Liver (tissue), 8 donors: ENCODE measurements at regions not wholly inside any gene's neighbourhood (a gene's known extent, or its start where the extent isn't known, plus 50 kb on each side); places are given as distances from the start of the nearest gene placed in this dataset.

Source experiments
- DNase-seq: peaks from one replicate; pipeline ENCODE4 v3.0.0-alpha.2; 2017; ENCODE audit warnings: low spot score
- H3K27ac ChIP-seq, 2 donors: one replicate each; pipeline ENCODE4 v1.7.0; 2013; ENCODE audit warnings: inconsistent platforms in 2 of 2, low read length in 2 of 2, control low read depth in 1 of 2, low read depth in 1 of 2, mild to moderate bottlenecking in 1 of 2
- H3K27me3 ChIP-seq, 4 donors: one replicate each; pipeline versions ENCODE4 v1.6.1 to v1.7.0; 2013; ENCODE audit warnings: low read length in 3 of 4, inconsistent platforms in 1 of 4, mild to moderate bottlenecking in 1 of 4, moderate library complexity in 1 of 4; ENCODE audit not compliant: control insufficient read depth in 4 of 4, insufficient read depth in 4 of 4
- H3K36me3 ChIP-seq, 4 donors: one replicate each; pipeline versions ENCODE4 v1.6.1 to v1.7.0; 2013; ENCODE audit warnings: low read length in 3 of 4, mild to moderate bottlenecking in 3 of 4, low read depth in 1 of 4, moderate library complexity in 1 of 4; ENCODE audit not compliant: control insufficient read depth in 4 of 4, insufficient read depth in 3 of 4
- H3K4me1 ChIP-seq, 4 donors: one replicate each; pipeline versions ENCODE4 v1.6.1 to v1.7.0; 2013; ENCODE audit warnings: low read length in 3 of 4, mild to moderate bottlenecking in 3 of 4, moderate library complexity in 1 of 4; ENCODE audit not compliant: control insufficient read depth in 4 of 4, insufficient read depth in 4 of 4
- H3K4me3 ChIP-seq, 3 donors: one replicate each; pipeline versions ENCODE4 v1.6.1 to v1.7.0; 2013; ENCODE audit warnings: low read length in 3 of 3, control low read depth in 1 of 3, low read depth in 1 of 3, mild to moderate bottlenecking in 1 of 3
- H3K9ac ChIP-seq, 2 donors: one replicate each; pipeline ENCODE4 v1.7.0; 2013; ENCODE audit warnings: low read length in 2 of 2, mild to moderate bottlenecking in 2 of 2, moderate library complexity in 2 of 2, control low read depth in 1 of 2, low read depth in 1 of 2
- H3K9me3 ChIP-seq, 4 donors: one replicate each; pipeline versions ENCODE4 v1.6.1 to v1.7.0; 2013; ENCODE audit warnings: low read length in 3 of 4; ENCODE audit not compliant: control insufficient read depth in 4 of 4
- ATF3 ChIP-seq: IDR thresholded peaks from 2 replicates; pipeline ENCODE4 v1.6.1; 2016; ENCODE audit warnings: antibody characterized with exemption
- CTCF ChIP-seq: fragments of 150-350 bp; IDR thresholded peaks from 2 replicates; pipeline ENCODE4 v1.5.1; 2017; ENCODE audit warnings: improper control_type of control experiment, low read depth, low read length; ENCODE audit not compliant: missing input control
- EGR1 ChIP-seq, 2 donors: IDR thresholded peaks; 2 replicates each; pipeline ENCODE4 v1.6.1; 2016 to 2018; ENCODE audit warnings: antibody characterized with exemption in 2 of 2, low read depth in 2 of 2
- FOXA1 ChIP-seq: IDR thresholded peaks from 2 replicates; pipeline ENCODE4 v1.6.1; 2016; ENCODE audit warnings: antibody characterized with exemption
- FOXA2 ChIP-seq: IDR thresholded peaks from 2 replicates; pipeline ENCODE4 v1.6.1; 2016; ENCODE audit warnings: antibody characterized with exemption
- GABPA ChIP-seq, 2 donors: IDR thresholded peaks in 1 of 2; conservative IDR thresholded peaks in 1 of 2; 2 replicates each; pipeline ENCODE4 v1.6.1; 2016; ENCODE audit warnings: antibody characterized with exemption in 2 of 2, mild to moderate bottlenecking in 1 of 2, moderate library complexity in 1 of 2
- HNF4A ChIP-seq, 2 donors: conservative IDR thresholded peaks; 2 replicates each; pipeline ENCODE4 v1.6.1; 2016; ENCODE audit warnings: antibody characterized with exemption in 2 of 2, mild to moderate bottlenecking in 2 of 2
- HNF4G ChIP-seq: IDR thresholded peaks from 2 replicates; pipeline ENCODE4 v1.6.1; 2016; ENCODE audit warnings: antibody characterized with exemption
- JUND ChIP-seq, 2 donors: IDR thresholded peaks; 2 replicates each; pipeline ENCODE4 v1.6.1; 2016; ENCODE audit warnings: antibody characterized with exemption in 2 of 2
- MAX ChIP-seq: IDR thresholded peaks from 2 replicates; pipeline ENCODE4 v1.6.1; 2016; ENCODE audit warnings: antibody characterized with exemption
- NR2F2 ChIP-seq: IDR thresholded peaks from 2 replicates; pipeline ENCODE4 v1.6.1; 2016; ENCODE audit warnings: antibody characterized with exemption
- RAD21 ChIP-seq, 2 donors: IDR thresholded peaks; 2 replicates each; pipeline ENCODE4 v1.6.1; 2016; ENCODE audit warnings: antibody characterized with exemption in 2 of 2, mild to moderate bottlenecking in 2 of 2
- RXRA ChIP-seq, 2 donors: IDR thresholded peaks; 2 replicates each; pipeline ENCODE4 v1.6.1; 2017 to 2018; ENCODE audit warnings: antibody characterized with exemption in 2 of 2, mild to moderate bottlenecking in 1 of 2
- SP1 ChIP-seq: IDR thresholded peaks from 2 replicates; pipeline ENCODE4 v1.6.1; 2018; ENCODE audit warnings: antibody characterized with exemption, mild to moderate bottlenecking
- TAF1 ChIP-seq: conservative IDR thresholded peaks from 2 replicates; pipeline ENCODE4 v1.6.1; 2016; ENCODE audit warnings: antibody characterized with exemption, mild to moderate bottlenecking
- YY1 ChIP-seq: IDR thresholded peaks from 2 replicates; pipeline ENCODE4 v1.6.1; 2016; ENCODE audit warnings: antibody characterized with exemption, mild to moderate bottlenecking
- WGBS: extraction: QIAGEN DNeasy Blood & Tissue Kit; methylation state at CpG from one replicate; pipeline ENCODE4 v1.1.7; 2013; 5-methylcytosine and 5-hydroxymethylcytosine counted together
- TF ChIP-seq, protein P1 (sequence below): IDR thresholded peaks from 2 replicates; pipeline ENCODE4 v1.6.1; 2016; ENCODE audit warnings: antibody characterized with exemption, mild to moderate bottlenecking
- TF ChIP-seq, protein P2 (sequence below): IDR thresholded peaks from 2 replicates; pipeline ENCODE4 v1.6.1; 2016; ENCODE audit warnings: antibody characterized with exemption
- donor health status: healthy.
- donor health status: healthy.
- donor health status: healthy.
- donor health status: healthy.
- donor health status: healthy.

GRCh38 chr11:122031813-122032212 is 84.2 kb downstream of the BLID start:
- WGBS = 76% methylated on average over 1 of the region's 1 CpG
- TF ChIP-seq MAX (no peak), HNF4A (conservative IDR thresholded peaks at IDR 0.05) (no peak), HNF4G (no peak), NR2F2 (no peak), JUND (IDR thresholded peaks at IDR 0.05) (no peak), YY1 (no peak), RXRA (IDR thresholded peaks at IDR 0.05) (no peak), GABPA (IDR thresholded peaks at IDR 0.05 in 1 of 2, conservative IDR thresholded peaks at IDR 0.05 in 1 of 2) (no peak), ATF3 (no peak), CTCF (no peak), FOXA1 (no peak), FOXA2 (no peak), RAD21 (IDR thresholded peaks at IDR 0.05) (no peak), TAF1 (no peak), EGR1 (IDR thresholded peaks at IDR 0.05; ENCODE audit: low read depth in 2 of 2) (no peak), SP1 (no peak)
- TF ChIP-seq, protein P1, sequence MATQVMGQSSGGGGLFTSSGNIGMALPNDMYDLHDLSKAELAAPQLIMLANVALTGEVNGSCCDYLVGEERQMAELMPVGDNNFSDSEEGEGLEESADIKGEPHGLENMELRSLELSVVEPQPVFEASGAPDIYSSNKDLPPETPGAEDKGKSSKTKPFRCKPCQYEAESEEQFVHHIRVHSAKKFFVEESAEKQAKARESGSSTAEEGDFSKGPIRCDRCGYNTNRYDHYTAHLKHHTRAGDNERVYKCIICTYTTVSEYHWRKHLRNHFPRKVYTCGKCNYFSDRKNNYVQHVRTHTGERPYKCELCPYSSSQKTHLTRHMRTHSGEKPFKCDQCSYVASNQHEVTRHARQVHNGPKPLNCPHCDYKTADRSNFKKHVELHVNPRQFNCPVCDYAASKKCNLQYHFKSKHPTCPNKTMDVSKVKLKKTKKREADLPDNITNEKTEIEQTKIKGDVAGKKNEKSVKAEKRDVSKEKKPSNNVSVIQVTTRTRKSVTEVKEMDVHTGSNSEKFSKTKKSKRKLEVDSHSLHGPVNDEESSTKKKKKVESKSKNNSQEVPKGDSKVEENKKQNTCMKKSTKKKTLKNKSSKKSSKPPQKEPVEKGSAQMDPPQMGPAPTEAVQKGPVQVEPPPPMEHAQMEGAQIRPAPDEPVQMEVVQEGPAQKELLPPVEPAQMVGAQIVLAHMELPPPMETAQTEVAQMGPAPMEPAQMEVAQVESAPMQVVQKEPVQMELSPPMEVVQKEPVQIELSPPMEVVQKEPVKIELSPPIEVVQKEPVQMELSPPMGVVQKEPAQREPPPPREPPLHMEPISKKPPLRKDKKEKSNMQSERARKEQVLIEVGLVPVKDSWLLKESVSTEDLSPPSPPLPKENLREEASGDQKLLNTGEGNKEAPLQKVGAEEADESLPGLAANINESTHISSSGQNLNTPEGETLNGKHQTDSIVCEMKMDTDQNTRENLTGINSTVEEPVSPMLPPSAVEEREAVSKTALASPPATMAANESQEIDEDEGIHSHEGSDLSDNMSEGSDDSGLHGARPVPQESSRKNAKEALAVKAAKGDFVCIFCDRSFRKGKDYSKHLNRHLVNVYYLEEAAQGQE = no peak
- TF ChIP-seq, protein P2, sequence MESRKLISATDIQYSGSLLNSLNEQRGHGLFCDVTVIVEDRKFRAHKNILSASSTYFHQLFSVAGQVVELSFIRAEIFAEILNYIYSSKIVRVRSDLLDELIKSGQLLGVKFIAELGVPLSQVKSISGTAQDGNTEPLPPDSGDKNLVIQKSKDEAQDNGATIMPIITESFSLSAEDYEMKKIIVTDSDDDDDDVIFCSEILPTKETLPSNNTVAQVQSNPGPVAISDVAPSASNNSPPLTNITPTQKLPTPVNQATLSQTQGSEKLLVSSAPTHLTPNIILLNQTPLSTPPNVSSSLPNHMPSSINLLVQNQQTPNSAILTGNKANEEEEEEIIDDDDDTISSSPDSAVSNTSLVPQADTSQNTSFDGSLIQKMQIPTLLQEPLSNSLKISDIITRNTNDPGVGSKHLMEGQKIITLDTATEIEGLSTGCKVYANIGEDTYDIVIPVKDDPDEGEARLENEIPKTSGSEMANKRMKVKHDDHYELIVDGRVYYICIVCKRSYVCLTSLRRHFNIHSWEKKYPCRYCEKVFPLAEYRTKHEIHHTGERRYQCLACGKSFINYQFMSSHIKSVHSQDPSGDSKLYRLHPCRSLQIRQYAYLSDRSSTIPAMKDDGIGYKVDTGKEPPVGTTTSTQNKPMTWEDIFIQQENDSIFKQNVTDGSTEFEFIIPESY = no peak
- H3K27ac ChIP-seq = no peak overlapping the region
- no peak overlapping the region for H3K4me3 ChIP-seq
- no peak for DNase-seq
- H3K36me3 ChIP-seq = no peaks in the 10 kb centered on the region
- H3K9ac ChIP-seq = no peak overlapping the region
- H3K4me1 ChIP-seq = no peaks in the 10 kb centered on the region
- peaks cover 0 to 1% (median 0%) of the 10 kb centered on the region in 4 donors for H3K9me3 ChIP-seq
- no peaks in the 10 kb centered on the region for H3K27me3 ChIP-seq
